ENCODE measurements at regions not wholly inside any gene's neighbourhood (a gene's known extent, or its start where the extent isn't known, plus 50 kb on each side); places are given as distances from the start of the nearest gene placed in this dataset.
"Not testable (repeated sequence)": the region's sequence is repeated elsewhere in the genome, so short reads cannot be mapped to it uniquely, and the experiment has no call there.

- H3K27me3 Mint-ChIP-seq, result no peaks in the 10 kb centered on the region
- no peak overlapping the region for H3K4me3 Mint-ChIP-seq
- ATAC-seq (ENCODE audit: low read depth in 2 of 2) (no peak), DNase-seq (no peak)
- Histone ChIP-seq H3K4me3 (ENCODE audit: low read depth, low read length) (no peak overlapping the region), H3K27ac (ENCODE audit: insufficient read depth, low read length, poor library complexity, severe bottlenecking) (no peak overlapping the region), H3K4me1 (ENCODE audit: control insufficient read depth, insufficient read depth, low read length, poor library complexity, severe bottlenecking) (no peaks in the 10 kb centered on the region), H3K9me3 (ENCODE audit: control insufficient read depth in 2 of 2, low read length in 2 of 2) (peaks cover 0 to 12% of the 10 kb centered on the region in 2 experiments), H3K36me3 (ENCODE audit: control insufficient read depth, insufficient read depth, low read length) (no peaks in the 10 kb centered on the region), H3K27me3 (ENCODE audit: control insufficient read depth, insufficient read depth, low read length) (no peaks in the 10 kb centered on the region)
- H3K36me3 Mint-ChIP-seq, result no peaks in the 10 kb centered on the region
- no peaks in the 10 kb centered on the region for H3K4me1 Mint-ChIP-seq
- no peak overlapping the region for H3K27ac Mint-ChIP-seq
- peaks cover 1 to 22% (median 8%) of the 10 kb centered on the region in 7 donors for H3K9me3 Mint-ChIP-seq
Measured at GRCh38 chr7:53476566-53476965, 441.1 kb downstream of the POM121L12 start.

- H3K36me3 Mint-ChIP-seq, result no peaks in the 10 kb centered on the region
- no peaks in the 10 kb centered on the region for H3K4me1 ChIP-seq (ENCODE audit: control insufficient read depth, insufficient read depth, low read length, poor library complexity, severe bottlenecking)
- no peaks in the 10 kb centered on the region for H3K27me3 Mint-ChIP-seq
- ATAC-seq (ENCODE audit: low read depth in 2 of 2) (no peak), DNase-seq (no peak)
- peaks cover 4 to 10% of the 10 kb centered on the region in 2 experiments for H3K9me3 ChIP-seq (ENCODE audit: control insufficient read depth in 2 of 2, low read length in 2 of 2)
- no peaks in the 10 kb centered on the region for H3K27me3 ChIP-seq (ENCODE audit: control insufficient read depth, insufficient read depth, low read length)
- H3K36me3 ChIP-seq (ENCODE audit: control insufficient read depth, insufficient read depth, low read length), result no peaks in the 10 kb centered on the region
- H3K27ac ChIP-seq (ENCODE audit: insufficient read depth, low read length, poor library complexity, severe bottlenecking), result no peak overlapping the region
- H3K9me3 Mint-ChIP-seq, result peaks cover 0 to 42% (median 10%) of the 10 kb centered on the region in 7 donors
- H3K4me1 Mint-ChIP-seq, result no peaks in the 10 kb centered on the region
- no peak overlapping the region for H3K27ac Mint-ChIP-seq
- H3K4me3 ChIP-seq (ENCODE audit: low read depth, low read length), result no peak overlapping the region
- H3K4me3 Mint-ChIP-seq, result no peak overlapping the region
Measured at GRCh38 chr7:53485354-53485753, 449.9 kb downstream of the POM121L12 start.

DNA sequence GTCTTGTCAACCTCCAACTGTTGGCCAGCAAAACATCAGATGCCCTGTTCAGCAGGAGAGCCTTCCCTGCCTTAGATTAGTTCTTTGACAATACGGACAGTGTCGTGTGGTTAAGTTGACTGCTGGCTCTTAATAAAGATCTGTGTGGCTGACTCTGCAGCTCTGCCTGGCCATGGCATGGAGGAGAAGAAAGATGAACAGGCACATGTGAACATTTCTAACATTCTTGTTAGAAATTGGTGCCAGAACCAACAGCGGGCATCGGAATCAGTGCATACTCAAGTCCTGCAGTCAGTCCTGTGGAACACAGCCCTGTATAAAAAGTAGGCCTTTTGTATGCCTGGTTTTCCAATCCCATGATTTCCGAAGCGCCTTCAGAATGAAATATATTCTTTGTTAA, 455.6 kb downstream of the POM121L12 start:
- Mint-ChIP-seq H3K4me1 (peaks cover 0 to 5% (median 0%) of the 10 kb centered on the region in 4 donors), H3K36me3 (no peaks in the 10 kb centered on the region), H3K27me3 (no peaks in the 10 kb centered on the region), H3K4me3 (no peak overlapping the region), H3K9me3 (peaks cover 6 to 63% (median 14%) of the 10 kb centered on the region in 7 donors), H3K27ac (no peak overlapping the region)
- ATAC-seq (ENCODE audit: low read depth in 2 of 2), result no peak
- no peaks in the 10 kb centered on the region for H3K36me3 ChIP-seq (ENCODE audit: control insufficient read depth, insufficient read depth, low read length)
- no peak overlapping the region for H3K4me3 ChIP-seq (ENCODE audit: low read depth, low read length)
- no peaks in the 10 kb centered on the region for H3K27me3 ChIP-seq (ENCODE audit: control insufficient read depth, insufficient read depth, low read length)
- H3K4me1 ChIP-seq (ENCODE audit: control insufficient read depth, insufficient read depth, low read length, poor library complexity, severe bottlenecking), result no peaks in the 10 kb centered on the region
- peaks cover 0 to 6% of the 10 kb centered on the region in 2 experiments for H3K9me3 ChIP-seq (ENCODE audit: control insufficient read depth in 2 of 2, low read length in 2 of 2)
- H3K27ac ChIP-seq (ENCODE audit: insufficient read depth, low read length, poor library complexity, severe bottlenecking), result no peak overlapping the region
- DNase-seq, result no peak

DNA sequence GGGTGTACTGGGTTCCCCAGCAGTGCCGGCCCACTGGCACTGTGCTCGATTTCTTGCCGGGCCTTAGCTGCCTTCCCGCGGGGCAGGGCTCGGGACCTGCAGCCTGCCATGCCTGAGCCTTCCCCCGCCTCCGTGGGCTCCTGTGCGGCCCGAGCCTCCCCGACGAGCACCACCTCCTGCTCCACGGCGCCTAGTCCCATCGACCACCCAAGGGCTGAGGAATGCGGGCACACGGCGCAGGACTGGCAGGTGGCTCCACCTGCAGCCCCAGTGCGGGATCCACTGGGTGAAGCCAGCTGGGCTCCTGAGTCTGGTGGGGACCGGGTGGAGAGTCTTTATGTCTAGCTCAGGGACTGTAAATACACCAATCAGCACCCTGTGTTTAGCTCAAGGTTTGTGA, 459.7 kb downstream of the POM121L12 start:
- not testable (repeated sequence) for H3K36me3 Mint-ChIP-seq; H3K27ac Mint-ChIP-seq; DNase-seq; H3K4me3 Mint-ChIP-seq; H3K9me3 ChIP-seq (ENCODE audit: control insufficient read depth in 2 of 2, low read length in 2 of 2); ATAC-seq (ENCODE audit: low read depth in 2 of 2); H3K4me3 ChIP-seq (ENCODE audit: low read depth, low read length); H3K27ac ChIP-seq (ENCODE audit: insufficient read depth, low read length, poor library complexity, severe bottlenecking); H3K4me1 Mint-ChIP-seq; H3K36me3 ChIP-seq (ENCODE audit: control insufficient read depth, insufficient read depth, low read length); H3K4me1 ChIP-seq (ENCODE audit: control insufficient read depth, insufficient read depth, low read length, poor library complexity, severe bottlenecking); H3K27me3 ChIP-seq (ENCODE audit: control insufficient read depth, insufficient read depth, low read length); H3K27me3 Mint-ChIP-seq
- peaks cover 0 to 44% (median 9%) of the 10 kb centered on the region in 7 donors for H3K9me3 Mint-ChIP-seq

GRCh38 chr7:53500076-53500475, 464.6 kb downstream of the POM121L12 start:
- Histone ChIP-seq H3K4me3 (ENCODE audit: low read depth, low read length) (no peak overlapping the region), H3K9me3 (ENCODE audit: control insufficient read depth in 2 of 2, low read length in 2 of 2) (no peaks in the 10 kb centered on the region)
- no peak overlapping the region for H3K4me3 Mint-ChIP-seq

GRCh38 chr7:53504914-53505313, 469.5 kb downstream of the POM121L12 start:
- no peak overlapping the region for H3K4me3 ChIP-seq (ENCODE audit: low read depth, low read length)

More at GRCh38 chr7:53500076-53500475, 464.6 kb downstream of the POM121L12 start:
- no peaks in the 10 kb centered on the region for H3K27me3 ChIP-seq (ENCODE audit: control insufficient read depth, insufficient read depth, low read length)
- H3K36me3 Mint-ChIP-seq, result no peaks in the 10 kb centered on the region
- no peak for DNase-seq
- H3K9me3 Mint-ChIP-seq, result peaks cover 0 to 25% (median 5%) of the 10 kb centered on the region in 7 donors
- ATAC-seq (ENCODE audit: low read depth in 2 of 2), result no peak
- H3K27ac ChIP-seq (ENCODE audit: insufficient read depth, low read length, poor library complexity, severe bottlenecking), result no peak overlapping the region
- H3K4me1 Mint-ChIP-seq, result no peaks in the 10 kb centered on the region
- no peaks in the 10 kb centered on the region for H3K4me1 ChIP-seq (ENCODE audit: control insufficient read depth, insufficient read depth, low read length, poor library complexity, severe bottlenecking)
- H3K27ac Mint-ChIP-seq, result no peak overlapping the region
- H3K27me3 Mint-ChIP-seq, result no peaks in the 10 kb centered on the region
- H3K36me3 ChIP-seq (ENCODE audit: control insufficient read depth, insufficient read depth, low read length), result no peaks in the 10 kb centered on the region

GRCh38 chr7:53518319-53518718, 482.9 kb downstream of the POM121L12 start:
- Mint-ChIP-seq H3K4me1 (no peaks in the 10 kb centered on the region), H3K4me3 (no peak overlapping the region), H3K36me3 (no peaks in the 10 kb centered on the region), H3K27ac (no peak overlapping the region), H3K27me3 (no peaks in the 10 kb centered on the region), H3K9me3 (peaks cover 3 to 34% (median 15%) of the 10 kb centered on the region in 7 donors)
- Histone ChIP-seq H3K27me3 (ENCODE audit: control insufficient read depth, insufficient read depth, low read length) (no peaks in the 10 kb centered on the region), H3K27ac (ENCODE audit: insufficient read depth, low read length, poor library complexity, severe bottlenecking) (no peak overlapping the region), H3K36me3 (ENCODE audit: control insufficient read depth, insufficient read depth, low read length) (no peaks in the 10 kb centered on the region), H3K9me3 (ENCODE audit: control insufficient read depth in 2 of 2, low read length in 2 of 2) (peaks cover 0 to 3% of the 10 kb centered on the region in 2 experiments), H3K4me1 (ENCODE audit: control insufficient read depth, insufficient read depth, low read length, poor library complexity, severe bottlenecking) (no peaks in the 10 kb centered on the region), H3K4me3 (ENCODE audit: low read depth, low read length) (no peak overlapping the region)
- DNase-seq (no peak), ATAC-seq (ENCODE audit: low read depth in 2 of 2) (no peak)

More at GRCh38 chr7:53504914-53505313, 469.5 kb downstream of the POM121L12 start:
- Histone ChIP-seq H3K4me1 (ENCODE audit: control insufficient read depth, insufficient read depth, low read length, poor library complexity, severe bottlenecking) (no peaks in the 10 kb centered on the region), H3K36me3 (ENCODE audit: control insufficient read depth, insufficient read depth, low read length) (no peaks in the 10 kb centered on the region), H3K9me3 (ENCODE audit: control insufficient read depth in 2 of 2, low read length in 2 of 2) (no peaks in the 10 kb centered on the region), H3K27ac (ENCODE audit: insufficient read depth, low read length, poor library complexity, severe bottlenecking) (no peak overlapping the region), H3K27me3 (ENCODE audit: control insufficient read depth, insufficient read depth, low read length) (no peaks in the 10 kb centered on the region)
- ATAC-seq (ENCODE audit: low read depth in 2 of 2) (no peak), DNase-seq (no peak)
- Mint-ChIP-seq H3K4me1 (no peaks in the 10 kb centered on the region), H3K27me3 (no peaks in the 10 kb centered on the region), H3K36me3 (no peaks in the 10 kb centered on the region), H3K4me3 (no peak overlapping the region), H3K9me3 (peaks cover 0 to 17% (median 7%) of the 10 kb centered on the region in 7 donors), H3K27ac (no peak overlapping the region)

- H3K27ac Mint-ChIP-seq, result no peak overlapping the region
- H3K27me3 Mint-ChIP-seq, result no peaks in the 10 kb centered on the region
- peaks cover 0 to 11% of the 10 kb centered on the region in 2 experiments for H3K9me3 ChIP-seq (ENCODE audit: control insufficient read depth in 2 of 2, low read length in 2 of 2)
- no peaks in the 10 kb centered on the region for H3K27me3 ChIP-seq (ENCODE audit: control insufficient read depth, insufficient read depth, low read length)
- DNase-seq, result no peak
- peaks cover 3 to 31% (median 11%) of the 10 kb centered on the region in 7 donors for H3K9me3 Mint-ChIP-seq
- no peaks in the 10 kb centered on the region for H3K4me1 ChIP-seq (ENCODE audit: control insufficient read depth, insufficient read depth, low read length, poor library complexity, severe bottlenecking)
- no peak overlapping the region for H3K4me3 Mint-ChIP-seq
- H3K36me3 ChIP-seq (ENCODE audit: control insufficient read depth, insufficient read depth, low read length), result no peaks in the 10 kb centered on the region
- H3K27ac ChIP-seq (ENCODE audit: insufficient read depth, low read length, poor library complexity, severe bottlenecking), result no peak overlapping the region
- no peaks in the 10 kb centered on the region for H3K36me3 Mint-ChIP-seq
- no peaks in the 10 kb centered on the region for H3K4me1 Mint-ChIP-seq
- no peak overlapping the region for H3K4me3 ChIP-seq (ENCODE audit: low read depth, low read length)
- no peak for ATAC-seq (ENCODE audit: low read depth in 2 of 2)
Measured at GRCh38 chr7:53520841-53521240, 485.4 kb downstream of the POM121L12 start.
